HEK293T (cell line): ENCODE measurements at regions not wholly inside any gene's neighbourhood (a gene's known extent, or its start where the extent isn't known, plus 50 kb on each side); places are given as distances from the start of the nearest gene placed in this dataset.

ENCODE experiments used
- CTCF ChIA-PET: fragments of 350-600 bp; formaldehyde crosslinking; extraction: SDS; loops from one replicate; lab custom pipeline; 2021; ENCODE audit warnings: antibody characterized with exemption, inconsistent platforms; lab: Yijun Ruan, JAX
- POLR2A ChIA-PET: fragments of 350-600 bp; formaldehyde crosslinking; extraction: SDS; loops from one replicate; lab custom pipeline; 2020; ENCODE audit warnings: antibody characterized with exemption, inconsistent platforms; lab: Yijun Ruan, JAX
- DNase-seq: peaks from one replicate; pipeline ENCODE4 v3.0.0; 2012; ENCODE audit warnings: mixed read lengths; ENCODE audit errors: extremely low spot score
- ARNT ChIP-seq: fragments of 450-650 bp; IDR thresholded peaks from 2 replicates; pipeline ENCODE4 v1.6.1; 2017; ENCODE audit warnings: mild to moderate bottlenecking
- BHLHE40 ChIP-seq: fragments of 450-650 bp; IDR thresholded peaks from 2 replicates; pipeline ENCODE4 v1.6.1; 2016; ENCODE audit warnings: mild to moderate bottlenecking, moderate library complexity, borderline replicate concordance
- CTBP1 ChIP-seq: fragments of 450-650 bp; IDR thresholded peaks from 2 replicates; pipeline ENCODE4 v1.6.1; 2016; ENCODE audit warnings: borderline replicate concordance
- ELF4 ChIP-seq: fragments of 450-650 bp; IDR thresholded peaks from 2 replicates; pipeline ENCODE4 v1.6.1; 2017; ENCODE audit warnings: antibody characterized with exemption
- FOXA1 ChIP-seq: fragments of 450-650 bp; IDR thresholded peaks from 2 replicates; pipeline ENCODE4 v1.6.1; 2016; ENCODE audit warnings: mild to moderate bottlenecking
- FOXK2 ChIP-seq: fragments of 450-650 bp; IDR thresholded peaks from 2 replicates; pipeline ENCODE4 v1.6.1; 2016; ENCODE audit warnings: mild to moderate bottlenecking
- FOXM1 ChIP-seq: fragments of 450-650 bp; IDR thresholded peaks from 2 replicates; pipeline ENCODE4 v1.6.1; 2017; ENCODE audit warnings: mild to moderate bottlenecking, borderline replicate concordance
- HDGF ChIP-seq: fragments of 450-650 bp; IDR thresholded peaks from 2 replicates; pipeline ENCODE4 v1.6.1; 2017; ENCODE audit warnings: antibody characterized with exemption, borderline replicate concordance
- L3MBTL2 ChIP-seq: fragments of 450-650 bp; conservative IDR thresholded peaks from 2 replicates; pipeline ENCODE4 v1.6.1; 2016; ENCODE audit warnings: mild to moderate bottlenecking
- LEF1 ChIP-seq: fragments of 450-650 bp; IDR thresholded peaks from 2 replicates; pipeline ENCODE4 v1.6.1; 2017; ENCODE audit warnings: mild to moderate bottlenecking, borderline replicate concordance
- NFRKB ChIP-seq: fragments of 450-650 bp; IDR thresholded peaks from 2 replicates; pipeline ENCODE4 v1.6.1; 2016; ENCODE audit warnings: mild to moderate bottlenecking, moderate library complexity
- SP1 ChIP-seq: fragments of 450-650 bp; IDR thresholded peaks from 2 replicates; pipeline ENCODE4 v1.6.1; 2017
- SUZ12 ChIP-seq: fragments of 450-650 bp; IDR thresholded peaks from 2 replicates; pipeline ENCODE4 v1.6.1; 2016; ENCODE audit warnings: mild to moderate bottlenecking
- TARDBP ChIP-seq: fragments of 450-650 bp; IDR thresholded peaks from 2 replicates; pipeline ENCODE4 v1.6.1; 2016
- ZNF384 ChIP-seq: fragments of 450-650 bp; IDR thresholded peaks from 2 replicates; pipeline ENCODE4 v1.6.1; 2016
- TF ChIP-seq, protein P1 (sequence below): fragments of 450-650 bp; IDR thresholded peaks from 2 replicates; pipeline ENCODE4 v1.6.1; 2016

DNA sequence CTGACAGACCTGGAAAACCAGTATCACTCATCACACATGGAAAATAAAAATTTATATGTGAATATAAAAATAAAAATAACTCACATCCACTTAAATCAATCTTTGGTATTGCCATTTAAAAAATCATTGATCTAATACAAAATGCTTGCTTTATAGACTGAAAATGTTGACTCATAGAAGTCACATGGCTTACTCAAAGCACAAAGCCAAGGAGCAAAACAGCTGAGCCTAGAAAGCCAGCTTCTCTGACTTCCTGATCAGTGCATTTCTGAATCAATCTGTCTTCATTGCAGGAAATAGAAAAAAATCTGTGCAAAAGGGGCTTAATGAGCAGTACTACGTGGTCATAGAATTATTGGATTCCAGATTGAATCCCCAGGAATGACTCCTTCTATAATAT is 176.9 kb upstream of the HS3ST1 start:
- TF ChIP-seq TARDBP (no peak), SP1 (no peak), FOXK2 (no peak), HDGF (no peak), ARNT (no peak), SUZ12 (no peak), LEF1 (no peak)
- ChIA-PET POLR2A (no interaction called here), CTCF (no interaction called here)

DNA sequence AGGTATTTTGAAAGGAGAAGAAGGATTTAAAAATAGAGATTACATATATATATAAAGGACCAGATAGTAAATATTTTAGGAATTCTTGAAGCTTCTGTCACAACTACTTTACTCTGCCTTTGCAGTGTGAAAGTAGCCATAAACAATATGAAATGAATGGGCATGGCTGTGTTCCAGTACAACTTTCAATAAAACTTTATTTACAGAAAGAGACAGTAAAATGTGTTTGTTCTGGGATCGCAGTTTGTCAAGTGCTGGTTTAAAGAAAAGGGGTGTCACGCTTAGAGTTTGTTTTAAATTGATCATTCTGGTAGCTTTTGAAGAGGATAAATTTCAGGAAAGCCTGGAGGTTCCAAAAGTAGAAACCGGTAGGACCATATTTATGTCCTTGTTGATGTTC is 176.1 kb upstream of the HS3ST1 start:
- no peak for TF ChIP-seq ZNF384
- TF ChIP-seq FOXK2, result no peak
- TF ChIP-seq, protein P1, sequence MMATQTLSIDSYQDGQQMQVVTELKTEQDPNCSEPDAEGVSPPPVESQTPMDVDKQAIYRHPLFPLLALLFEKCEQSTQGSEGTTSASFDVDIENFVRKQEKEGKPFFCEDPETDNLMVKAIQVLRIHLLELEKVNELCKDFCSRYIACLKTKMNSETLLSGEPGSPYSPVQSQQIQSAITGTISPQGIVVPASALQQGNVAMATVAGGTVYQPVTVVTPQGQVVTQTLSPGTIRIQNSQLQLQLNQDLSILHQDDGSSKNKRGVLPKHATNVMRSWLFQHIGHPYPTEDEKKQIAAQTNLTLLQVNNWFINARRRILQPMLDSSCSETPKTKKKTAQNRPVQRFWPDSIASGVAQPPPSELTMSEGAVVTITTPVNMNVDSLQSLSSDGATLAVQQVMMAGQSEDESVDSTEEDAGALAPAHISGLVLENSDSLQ, result no peak
- TF ChIP-seq FOXM1, result no peak
- no peak for TF ChIP-seq FOXA1
- no peak for TF ChIP-seq LEF1
- TF ChIP-seq L3MBTL2, result no peak
- TF ChIP-seq SUZ12, result no peak
- no peak for TF ChIP-seq NFRKB
- no peak for TF ChIP-seq BHLHE40
- no peak for TF ChIP-seq CTBP1
- TF ChIP-seq HDGF, result no peak
- TF ChIP-seq TARDBP, result no peak
- no peak for TF ChIP-seq ARNT
- no peak for TF ChIP-seq SP1
- no peak for DNase-seq
- CTCF ChIA-PET, result no interaction called here
- POLR2A ChIA-PET, result no interaction called here

More for the DNA sequence above, 176.9 kb upstream of the HS3ST1 start:
- DNase-seq, result no peak

DNA sequence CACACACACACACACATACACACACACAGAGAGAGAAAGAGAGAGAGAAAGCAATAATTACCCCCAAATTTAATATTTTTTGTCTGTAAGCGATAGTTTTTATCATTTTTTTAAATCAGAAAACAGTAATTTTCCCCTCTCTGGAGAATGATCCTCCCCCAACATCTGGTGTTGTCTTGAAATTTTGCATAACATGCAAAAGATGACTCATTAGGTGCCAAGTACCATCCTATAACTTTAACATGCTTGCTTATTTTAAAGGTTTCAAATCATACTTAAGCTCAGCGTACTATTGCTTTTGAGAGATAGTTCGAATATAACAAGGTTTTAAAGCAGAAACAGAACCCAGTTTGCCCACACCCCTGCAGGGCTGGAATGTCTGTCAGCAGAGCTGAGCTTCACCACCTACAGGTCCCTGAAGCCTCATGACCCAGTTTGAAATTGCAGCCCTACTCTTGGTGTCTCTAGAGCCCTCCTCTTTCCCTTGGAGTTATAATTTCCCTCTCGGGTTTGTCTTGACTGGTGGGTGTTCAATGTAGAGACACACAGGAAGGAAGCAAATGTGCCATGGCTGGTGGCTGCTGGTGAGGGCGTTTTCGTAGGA is 175.0 kb upstream of the HS3ST1 start:
- TF ChIP-seq SUZ12, result no peak
- TF ChIP-seq, protein P1, result no peak
- no peak for TF ChIP-seq HDGF
- no peak for TF ChIP-seq FOXM1
- no peak for TF ChIP-seq ARNT
- no peak for TF ChIP-seq FOXA1
- no peak for TF ChIP-seq LEF1
- TF ChIP-seq CTBP1, result no peak
- TF ChIP-seq FOXK2, result no peak
- no peak for TF ChIP-seq TARDBP
- no peak for TF ChIP-seq ELF4
- TF ChIP-seq BHLHE40, result no peak
- TF ChIP-seq NFRKB, result no peak
- DNase-seq, result no peak
- ChIA-PET CTCF (no interaction called here), POLR2A (no interaction called here)

DNA sequence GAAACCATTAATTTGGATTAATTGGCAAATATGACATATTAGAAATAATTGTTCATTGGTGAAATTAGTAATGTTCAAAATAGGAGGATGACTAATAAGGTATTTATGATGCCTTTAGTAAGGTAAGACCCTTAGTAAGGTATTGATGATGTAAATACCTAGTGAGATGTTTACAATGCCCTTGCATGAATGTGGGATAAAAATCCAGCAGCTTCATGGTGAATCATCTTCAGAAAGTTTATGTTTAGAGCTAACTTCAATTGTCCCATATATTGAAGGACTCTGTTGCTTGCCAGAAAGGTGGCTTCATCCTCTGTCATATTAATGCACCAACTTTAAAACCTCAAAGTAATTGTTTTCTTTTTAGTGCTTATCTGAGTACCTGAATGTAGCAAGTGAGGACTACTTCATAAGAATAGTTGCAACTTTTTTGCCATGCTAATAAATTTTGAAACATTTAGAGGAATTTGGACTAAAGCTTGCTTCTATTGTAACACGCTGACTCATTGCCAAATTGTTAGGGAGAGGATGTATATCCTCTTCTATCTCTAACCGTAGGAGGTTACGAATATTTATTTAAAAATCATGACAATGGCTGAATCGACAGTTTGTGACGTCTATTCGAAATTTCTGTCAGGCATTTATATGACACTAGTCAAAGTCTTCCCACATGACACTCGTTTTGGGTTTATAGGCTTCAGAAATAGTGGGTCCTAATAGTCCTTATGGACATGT is 174.1 kb upstream of the HS3ST1 start:
- TF ChIP-seq FOXA1 (no peak), TARDBP (no peak), CTBP1 (no peak), ZNF384 (no peak), FOXM1 (no peak), L3MBTL2 (no peak), HDGF (no peak), FOXK2 (no peak), SP1 (no peak), SUZ12 (no peak), NFRKB (no peak), ELF4 (no peak), ARNT (no peak), LEF1 (no peak), BHLHE40 (no peak)
- TF ChIP-seq, protein P1, result no peak
- POLR2A ChIA-PET, result no interaction called here
- no peak for DNase-seq
- CTCF ChIA-PET, result no interaction called here

DNA sequence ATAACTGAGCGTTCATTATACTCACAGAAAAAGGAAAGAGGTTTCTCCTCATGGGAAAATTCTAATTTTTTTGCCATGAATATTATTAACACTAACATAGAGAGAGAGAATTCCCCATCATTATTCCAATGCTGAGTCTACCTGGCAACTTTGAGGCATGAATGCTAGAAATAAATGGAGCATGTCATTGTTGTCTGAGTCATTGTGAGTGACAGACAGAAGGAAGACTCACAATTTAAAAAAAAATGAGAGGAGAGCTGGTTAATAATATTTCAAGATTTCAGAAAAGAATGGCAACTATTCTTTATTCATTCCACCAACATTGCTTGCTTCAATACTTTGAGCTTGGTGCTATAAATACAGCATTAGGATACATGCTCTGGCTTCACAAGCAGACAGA is 170.4 kb upstream of the HS3ST1 start:
- CTCF ChIA-PET, result no interaction called here
- POLR2A ChIA-PET, result no interaction called here
- TF ChIP-seq BHLHE40, result no peak
- TF ChIP-seq ARNT, result no peak
- no peak for TF ChIP-seq CTBP1
- no peak for TF ChIP-seq LEF1
- no peak for TF ChIP-seq FOXA1
- TF ChIP-seq HDGF, result no peak
- TF ChIP-seq ZNF384, result no peak
- TF ChIP-seq NFRKB, result no peak
- TF ChIP-seq, protein P1, result no peak
- no peak for TF ChIP-seq SP1
- no peak for TF ChIP-seq L3MBTL2
- TF ChIP-seq SUZ12, result no peak
- TF ChIP-seq ELF4, result no peak
- no peak for TF ChIP-seq FOXM1
- no peak for TF ChIP-seq FOXK2
- DNase-seq, result no peak
